HEK293 (cell line): ENCODE measurements at regions not wholly inside any gene's neighbourhood (a gene's known extent, or its start where the extent isn't known, plus 50 kb on each side); places are given as distances from the start of the nearest gene placed in this dataset.

Experiments
- CTCF ChIA-PET: fragments of 350-600 bp; formaldehyde crosslinking; extraction: SDS; loops from one replicate; lab custom pipeline; 2021; ENCODE audit warnings: antibody characterized with exemption; lab: Yijun Ruan, JAX
- POLR2A ChIA-PET: fragments of 300-600 bp; formaldehyde crosslinking; extraction: SDS; loops from one replicate; lab custom pipeline; 2020; ENCODE audit warnings: antibody characterized with exemption, inconsistent platforms; lab: Yijun Ruan, JAX
- H3K27ac ChIP-seq: fragments of 200-500 bp; sonication (Bioruptor generic); 2 replicates; pipeline ENCODE4 v1.5.1; 2014; ENCODE audit warnings: low read depth, low read length, control low read depth, inconsistent platforms; ENCODE audit errors: extremely low read depth
- H3K36me3 ChIP-seq, 2 experiments: fragments of 200-500 bp in 1 of 2; sonication (Bioruptor generic) in 1 of 2; 1 replicate in 1 of 2; 2 replicates in 1 of 2; pipeline ENCODE4 v1.5.1; 2014 to 2017; ENCODE audit warnings: inconsistent platforms in 2 of 2, low read length in 2 of 2; ENCODE audit not compliant: control insufficient read depth in 2 of 2, insufficient read depth in 1 of 2
- H3K4me1 ChIP-seq: fragments of 200-500 bp; sonication (Bioruptor generic); 2 replicates; pipeline ENCODE4 v1.5.1; 2014; ENCODE audit warnings: mild to moderate bottlenecking, low read length, inconsistent platforms; ENCODE audit not compliant: control insufficient read depth, insufficient read depth
- H3K4me3 ChIP-seq: 2 replicates; pipeline ENCODE4 v1.5.1; 2011; ENCODE audit warnings: low read depth, mild to moderate bottlenecking, control low read depth, low read length, moderate library complexity
- H3K9me3 ChIP-seq: fragments of 200-500 bp; sonication (Bioruptor generic); 2 replicates; pipeline ENCODE4 v1.5.1; 2014; ENCODE audit warnings: low read depth, low read length, inconsistent platforms; ENCODE audit not compliant: control insufficient read depth, insufficient read depth
- BCL11A ChIP-seq: fragments of 450-650 bp; formaldehyde crosslinking; IDR thresholded peaks from 2 replicates; pipeline ENCODE4 v1.5.1; 2016; ENCODE audit warnings: low read depth, missing biosample characterization, missing genetic modification characterization
- FEZF1 ChIP-seq: fragments of 450-650 bp; formaldehyde crosslinking; IDR thresholded peaks from 2 replicates; pipeline ENCODE4 v1.5.1; 2016; ENCODE audit warnings: missing biosample characterization, missing genetic modification characterization
- IKZF3 ChIP-seq: fragments of 450-650 bp; IDR thresholded peaks from 2 replicates; pipeline ENCODE4 v1.5.0; 2018; ENCODE audit warnings: missing biosample characterization, mild to moderate bottlenecking, missing genetic modification characterization, moderate library complexity
- KLF16 ChIP-seq: fragments of 450-650 bp; formaldehyde crosslinking; IDR thresholded peaks from 2 replicates; pipeline ENCODE4 v1.5.1; 2017; ENCODE audit warnings: missing biosample characterization, missing genetic modification characterization
- KLF7 ChIP-seq: fragments of 450-650 bp; formaldehyde crosslinking; IDR thresholded peaks from 2 replicates; pipeline ENCODE4 v1.5.1; 2016; ENCODE audit warnings: missing biosample characterization, missing genetic modification characterization, borderline replicate concordance
- OSR2 ChIP-seq: fragments of 450-650 bp; formaldehyde crosslinking; IDR thresholded peaks from 2 replicates; pipeline ENCODE4 v1.5.1; 2016; ENCODE audit warnings: missing biosample characterization, missing genetic modification characterization
- PATZ1 ChIP-seq: fragments of 450-650 bp; formaldehyde crosslinking; IDR thresholded peaks from 2 replicates; pipeline ENCODE4 v1.5.1; 2016; ENCODE audit warnings: missing biosample characterization, missing genetic modification characterization
- RBAK ChIP-seq: fragments of 450-650 bp; formaldehyde crosslinking; IDR thresholded peaks from 2 replicates; pipeline ENCODE4 v1.5.1; 2016; ENCODE audit warnings: missing biosample characterization, missing genetic modification characterization
- SETDB1 ChIP-seq: IDR thresholded peaks from one replicate; pipeline ENCODE4 v1.6.1; 2017; ENCODE audit warnings: mild to moderate bottlenecking, low read length, moderate library complexity, mixed read lengths; ENCODE audit not compliant: insufficient read length
- SP3 ChIP-seq: fragments of 450-650 bp; formaldehyde crosslinking; IDR thresholded peaks from 2 replicates; pipeline ENCODE4 v1.5.1; 2016; ENCODE audit warnings: missing biosample characterization, missing genetic modification characterization
- SP7 ChIP-seq: fragments of 450-650 bp; formaldehyde crosslinking; IDR thresholded peaks from 2 replicates; pipeline ENCODE4 v1.5.1; 2016; ENCODE audit warnings: missing biosample characterization, missing genetic modification characterization
- YY1 ChIP-seq: fragments of 450-650 bp; formaldehyde crosslinking; IDR thresholded peaks from 2 replicates; pipeline ENCODE4 v1.5.1; 2018; ENCODE audit warnings: missing biosample characterization, missing genetic modification characterization
- ZBTB21 ChIP-seq: fragments of 450-650 bp; formaldehyde crosslinking; IDR thresholded peaks from 2 replicates; pipeline ENCODE4 v1.5.1; 2017; ENCODE audit warnings: missing biosample characterization, missing genetic modification characterization
- ZBTB44 ChIP-seq: fragments of 450-650 bp; IDR thresholded peaks from 2 replicates; pipeline ENCODE4 v1.5.1; 2018; ENCODE audit warnings: missing biosample characterization, mild to moderate bottlenecking, missing genetic modification characterization
- ZNF112 ChIP-seq: fragments of 450-650 bp; formaldehyde crosslinking; IDR thresholded peaks from 2 replicates; pipeline ENCODE4 v1.5.0; 2017; ENCODE audit warnings: missing biosample characterization, missing genetic modification characterization
- ZNF324 ChIP-seq: fragments of 450-650 bp; formaldehyde crosslinking; IDR thresholded peaks from 2 replicates; pipeline ENCODE4 v1.5.1; 2016; ENCODE audit warnings: missing biosample characterization, missing genetic modification characterization
- ZNF37A ChIP-seq: fragments of 450-650 bp; IDR thresholded peaks from 2 replicates; pipeline ENCODE4 v1.5.1; 2018; ENCODE audit warnings: missing biosample characterization, missing genetic modification characterization
- ZNF548 ChIP-seq: fragments of 450-650 bp; formaldehyde crosslinking; IDR thresholded peaks from 2 replicates; pipeline ENCODE4 v1.5.1; 2016; ENCODE audit warnings: missing biosample characterization, missing genetic modification characterization
- ZNF571 ChIP-seq: fragments of 450-650 bp; formaldehyde crosslinking; IDR thresholded peaks from 2 replicates; pipeline ENCODE4 v1.5.0; 2017; ENCODE audit warnings: missing biosample characterization, missing genetic modification characterization
- ZNF660 ChIP-seq: fragments of 450-650 bp; IDR thresholded peaks from 2 replicates; pipeline ENCODE4 v1.5.1; 2018; ENCODE audit warnings: missing biosample characterization, mild to moderate bottlenecking, missing genetic modification characterization
- ZNF664 ChIP-seq: fragments of 450-650 bp; formaldehyde crosslinking; IDR thresholded peaks from 2 replicates; pipeline ENCODE4 v1.5.1; 2016; ENCODE audit warnings: missing biosample characterization, missing genetic modification characterization
- ZSCAN30 ChIP-seq: fragments of 450-650 bp; IDR thresholded peaks from 2 replicates; pipeline ENCODE4 v1.5.1; 2018; ENCODE audit warnings: missing biosample characterization, mild to moderate bottlenecking, missing genetic modification characterization, moderate library complexity
- TF ChIP-seq, protein P1 (sequence below): fragments of 450-650 bp; formaldehyde crosslinking; IDR thresholded peaks from 2 replicates; pipeline ENCODE4 v1.5.1; 2016; ENCODE audit warnings: missing biosample characterization, missing genetic modification characterization, borderline replicate concordance

DNA sequence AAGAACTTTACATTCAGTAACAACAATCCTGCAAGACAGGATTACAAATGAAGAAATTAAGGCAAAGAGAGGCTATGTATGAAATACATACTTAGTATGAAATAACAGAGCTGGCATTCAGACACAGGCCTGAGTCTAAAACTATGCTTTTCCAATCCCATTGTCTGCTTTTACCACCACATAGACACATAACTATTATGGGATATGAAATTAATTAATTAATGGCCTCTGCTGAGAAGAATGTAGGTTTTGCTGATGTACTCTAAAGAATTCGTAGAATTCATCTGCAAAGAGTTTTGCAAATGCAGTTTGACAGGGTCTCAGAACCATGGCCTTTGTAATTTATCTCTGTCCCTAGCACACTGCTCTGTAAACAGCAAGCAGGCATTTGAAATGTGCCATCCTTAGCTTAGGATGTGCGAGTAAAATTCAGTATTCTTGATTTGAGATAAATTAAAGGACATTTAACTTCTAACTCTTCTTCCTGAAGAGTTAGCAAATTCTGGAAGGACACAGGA, 54.5 kb upstream of the BOC start:
- ChIA-PET POLR2A (no interaction called here), CTCF (interaction anchor here (0.6 kb wide), 1 partner anchor 1262 kb away, joined by 3 read pairs; no protein-coding TSS in a partner anchor)
- H3K36me3 ChIP-seq: no peaks in the 10 kb centered on the region
- H3K4me1 ChIP-seq: no peaks in the 10 kb centered on the region; the same call in 1 of the 2 replicates
- no peak overlapping the region for H3K4me3 ChIP-seq
- no peak for TF ChIP-seq ZSCAN30 (tag by site-specific recombination)
- TF ChIP-seq FEZF1 (tag by site-specific recombination): no peak
- TF ChIP-seq RBAK (tag by site-specific recombination): no peak
- TF ChIP-seq SP3: no peak
- TF ChIP-seq BCL11A (tag by site-specific recombination): no peak
- no peak for TF ChIP-seq YY1
- H3K9me3 ChIP-seq: no peaks in the 10 kb centered on the region
- H3K27ac ChIP-seq: no peak overlapping the region

DNA sequence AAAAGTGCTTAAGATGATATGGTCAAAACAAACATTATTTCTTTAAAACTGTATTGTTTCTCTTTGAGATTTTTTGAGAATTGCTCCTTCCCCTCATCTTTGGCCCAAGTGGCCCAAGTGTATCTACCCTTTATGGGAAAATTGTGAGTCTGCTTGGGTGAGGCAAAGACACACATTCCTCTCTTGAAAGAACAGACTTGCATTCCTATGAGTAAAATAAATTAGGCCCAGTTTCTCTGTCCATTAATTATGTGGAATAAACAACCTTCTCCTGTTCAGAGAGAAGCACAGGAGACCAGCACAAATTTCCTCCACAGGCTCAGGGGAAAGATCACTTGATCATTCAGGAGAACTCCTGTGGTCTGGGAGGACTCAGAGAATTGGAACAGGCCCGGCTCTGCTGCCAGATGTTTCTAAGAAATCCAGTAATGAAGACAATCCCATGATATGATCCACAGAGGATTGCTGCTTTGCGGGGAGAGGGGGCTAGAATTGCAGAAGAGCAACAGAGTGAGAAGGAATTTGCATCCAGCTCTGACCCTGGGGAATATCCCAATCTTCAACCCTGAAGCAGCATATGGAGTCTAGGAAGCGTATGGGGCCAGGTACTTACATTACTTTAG, 53.8 kb upstream of the BOC start:
- Histone ChIP-seq H3K36me3 (no peaks in the 10 kb centered on the region), H3K4me1 (no peaks in the 10 kb centered on the region; the same call in 1 of the 2 replicates), H3K27ac (no peak overlapping the region), H3K9me3 (no peaks in the 10 kb centered on the region), H3K4me3 (no peak overlapping the region)
- ChIA-PET CTCF (no interaction called here), POLR2A (no interaction called here)
- no peak for TF ChIP-seq IKZF3 (tag by site-specific recombination)
- TF ChIP-seq ZNF112 (tag by site-specific recombination): no peak
- no peak for TF ChIP-seq ZNF660 (tag by site-specific recombination)
- TF ChIP-seq ZNF664: no peak
- TF ChIP-seq KLF16 (tag by site-specific recombination): no peak
- no peak for TF ChIP-seq PATZ1
- TF ChIP-seq KLF7 (tag by site-specific recombination): no peak
- TF ChIP-seq ZBTB21 (tag by site-specific recombination): no peak
- no peak for TF ChIP-seq FEZF1 (tag by site-specific recombination)
- no peak for TF ChIP-seq ZNF571 (tag by site-specific recombination)
- no peak for TF ChIP-seq ZBTB44
- TF ChIP-seq ZNF324: no peak
- TF ChIP-seq ZNF548 (tag by site-specific recombination): no peak
- TF ChIP-seq SP7 (tag by site-specific recombination): no peak

- Histone ChIP-seq H3K36me3 (no peaks in the 10 kb centered on the region), H3K4me1 (no peaks in the 10 kb centered on the region; the same call in 1 of the 2 replicates), H3K27ac (no peak overlapping the region), H3K9me3 (no peaks in the 10 kb centered on the region), H3K4me3 (no peak overlapping the region)
- ChIA-PET CTCF (no interaction called here), POLR2A (no interaction called here)
- no peak for TF ChIP-seq OSR2 (tag by site-specific recombination)
- TF ChIP-seq SETDB1: peak; percentile 21
- no peak for TF ChIP-seq ZNF37A (tag by site-specific recombination)
- TF ChIP-seq, protein P1, sequence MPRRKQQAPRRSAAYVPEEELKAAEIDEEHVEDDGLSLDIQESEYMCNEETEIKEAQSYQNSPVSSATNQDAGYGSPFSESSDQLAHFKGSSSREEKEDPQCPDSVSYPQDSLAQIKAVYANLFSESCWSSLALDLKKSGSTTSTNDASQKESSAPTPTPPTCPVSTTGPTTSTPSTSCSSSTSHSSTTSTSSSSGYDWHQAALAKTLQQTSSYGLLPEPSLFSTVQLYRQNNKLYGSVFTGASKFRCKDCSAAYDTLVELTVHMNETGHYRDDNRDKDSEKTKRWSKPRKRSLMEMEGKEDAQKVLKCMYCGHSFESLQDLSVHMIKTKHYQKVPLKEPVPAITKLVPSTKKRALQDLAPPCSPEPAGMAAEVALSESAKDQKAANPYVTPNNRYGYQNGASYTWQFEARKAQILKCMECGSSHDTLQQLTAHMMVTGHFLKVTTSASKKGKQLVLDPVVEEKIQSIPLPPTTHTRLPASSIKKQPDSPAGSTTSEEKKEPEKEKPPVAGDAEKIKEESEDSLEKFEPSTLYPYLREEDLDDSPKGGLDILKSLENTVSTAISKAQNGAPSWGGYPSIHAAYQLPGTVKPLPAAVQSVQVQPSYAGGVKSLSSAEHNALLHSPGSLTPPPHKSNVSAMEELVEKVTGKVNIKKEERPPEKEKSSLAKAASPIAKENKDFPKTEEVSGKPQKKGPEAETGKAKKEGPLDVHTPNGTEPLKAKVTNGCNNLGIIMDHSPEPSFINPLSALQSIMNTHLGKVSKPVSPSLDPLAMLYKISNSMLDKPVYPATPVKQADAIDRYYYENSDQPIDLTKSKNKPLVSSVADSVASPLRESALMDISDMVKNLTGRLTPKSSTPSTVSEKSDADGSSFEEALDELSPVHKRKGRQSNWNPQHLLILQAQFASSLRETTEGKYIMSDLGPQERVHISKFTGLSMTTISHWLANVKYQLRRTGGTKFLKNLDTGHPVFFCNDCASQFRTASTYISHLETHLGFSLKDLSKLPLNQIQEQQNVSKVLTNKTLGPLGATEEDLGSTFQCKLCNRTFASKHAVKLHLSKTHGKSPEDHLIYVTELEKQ (tag by site-specific recombination): no peak
Observed at GRCh38 chr3:113158171-113158570, 53.2 kb upstream of the BOC start.
